ENCODE measurements at regions not wholly inside any gene's neighbourhood (a gene's known extent, or its start where the extent isn't known, plus 50 kb on each side); places are given as distances from the start of the nearest gene placed in this dataset.

DNA sequence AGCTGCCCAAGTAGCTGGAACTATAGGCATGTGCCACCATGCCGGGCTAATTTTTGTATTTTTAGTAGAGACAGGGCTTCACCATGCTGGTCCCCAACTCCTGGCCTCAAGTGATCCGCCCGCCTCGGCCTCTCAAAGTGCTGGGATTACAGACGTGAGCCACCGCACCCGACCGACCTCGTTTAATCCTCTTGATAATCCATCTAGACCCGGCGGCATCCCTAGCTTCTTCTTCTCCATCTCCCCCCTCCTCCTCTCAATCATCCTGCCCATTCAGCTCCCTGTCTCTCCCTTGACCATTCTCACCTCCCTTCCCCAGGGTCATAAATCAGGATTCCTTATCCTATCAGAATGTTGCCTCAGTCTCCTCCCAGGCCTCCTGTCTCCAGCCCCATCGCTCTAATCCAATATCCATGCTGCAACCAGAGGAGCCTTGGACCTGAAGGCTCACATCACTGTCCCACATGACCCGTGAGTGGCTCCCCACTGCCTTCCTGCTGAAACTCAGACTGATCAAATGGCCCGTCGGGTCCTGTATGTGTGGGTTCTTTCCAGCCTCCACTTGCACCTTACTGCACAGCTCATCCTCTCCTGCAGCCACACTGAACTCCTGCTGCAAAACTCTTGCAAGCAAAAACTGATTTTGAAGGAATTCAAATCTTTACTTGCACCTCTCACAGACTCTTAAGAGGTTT, 74.1 kb upstream of the CDH5 start:
- Histone ChIP-seq H3K9ac (ENCODE audit: insufficient read depth, low read length) (no peak overlapping the region), H3K27me3 (ENCODE audit: control insufficient read depth, insufficient read depth, low read length) (peaks cover 11% of the 10 kb centered on the region)
- TF ChIP-seq, protein P1, sequence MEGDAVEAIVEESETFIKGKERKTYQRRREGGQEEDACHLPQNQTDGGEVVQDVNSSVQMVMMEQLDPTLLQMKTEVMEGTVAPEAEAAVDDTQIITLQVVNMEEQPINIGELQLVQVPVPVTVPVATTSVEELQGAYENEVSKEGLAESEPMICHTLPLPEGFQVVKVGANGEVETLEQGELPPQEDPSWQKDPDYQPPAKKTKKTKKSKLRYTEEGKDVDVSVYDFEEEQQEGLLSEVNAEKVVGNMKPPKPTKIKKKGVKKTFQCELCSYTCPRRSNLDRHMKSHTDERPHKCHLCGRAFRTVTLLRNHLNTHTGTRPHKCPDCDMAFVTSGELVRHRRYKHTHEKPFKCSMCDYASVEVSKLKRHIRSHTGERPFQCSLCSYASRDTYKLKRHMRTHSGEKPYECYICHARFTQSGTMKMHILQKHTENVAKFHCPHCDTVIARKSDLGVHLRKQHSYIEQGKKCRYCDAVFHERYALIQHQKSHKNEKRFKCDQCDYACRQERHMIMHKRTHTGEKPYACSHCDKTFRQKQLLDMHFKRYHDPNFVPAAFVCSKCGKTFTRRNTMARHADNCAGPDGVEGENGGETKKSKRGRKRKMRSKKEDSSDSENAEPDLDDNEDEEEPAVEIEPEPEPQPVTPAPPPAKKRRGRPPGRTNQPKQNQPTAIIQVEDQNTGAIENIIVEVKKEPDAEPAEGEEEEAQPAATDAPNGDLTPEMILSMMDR (conservative IDR thresholded peaks at IDR 0.05 in 1 of 2, IDR thresholded peaks at IDR 0.05 in 1 of 2; ENCODE audit: low read depth in 1 of 2, low read length in 2 of 2): no peak
- TF ChIP-seq EZH2 (IDR thresholded peaks at IDR 0.05; ENCODE audit: low read length, missing control alignments): no peak

GRCh38 chr16:66291833-66292232, 74.7 kb upstream of the CDH5 start:
- no peak for DNase-seq (ENCODE audit: low read depth in 2 of 2)
- H3K9me3 ChIP-seq (ENCODE audit: control insufficient read depth, insufficient read depth, low read depth, low read length): no peaks in the 10 kb centered on the region
- no peak overlapping the region for H3K4me2 ChIP-seq (ENCODE audit: extremely low read depth, insufficient read depth, low read length)
- peaks cover 11% of the 10 kb centered on the region for H3K27me3 ChIP-seq (ENCODE audit: control insufficient read depth, insufficient read depth, low read length)
- H3K79me2 ChIP-seq (ENCODE audit: control insufficient read depth, insufficient read depth, low read length): no peaks in the 10 kb centered on the region
- H4K20me1 ChIP-seq (ENCODE audit: control insufficient read depth, extremely low read depth, insufficient read depth, low read length): no peaks in the 10 kb centered on the region
- H3K36me3 ChIP-seq (ENCODE audit: control insufficient read depth, insufficient read depth, low read length): no peaks in the 10 kb centered on the region
- no peak overlapping the region for H3K9ac ChIP-seq (ENCODE audit: insufficient read depth, low read length)
- TF ChIP-seq, protein P1 (conservative IDR thresholded peaks at IDR 0.05 in 1 of 2, IDR thresholded peaks at IDR 0.05 in 1 of 2; ENCODE audit: low read depth in 1 of 2, low read length in 2 of 2): no peak
- no peak for TF ChIP-seq EZH2 (IDR thresholded peaks at IDR 0.05; ENCODE audit: low read length, missing control alignments)
- H2AFZ ChIP-seq (ENCODE audit: low read length): no peak overlapping the region
- no peak overlapping the region for H3K4me3 ChIP-seq (replicated peaks in 1 of 4; ENCODE audit: control extremely low read depth in 1 of 4, insufficient read depth in 1 of 4, low read depth in 3 of 4, low read length in 4 of 4)
- no peak overlapping the region for H3K27ac ChIP-seq (ENCODE audit: insufficient read depth, low read length)
- no peaks in the 10 kb centered on the region for H3K4me1 ChIP-seq (ENCODE audit: control insufficient read depth, extremely low read depth, insufficient read depth, low read length)

More for the DNA sequence above, 74.1 kb upstream of the CDH5 start:
- H3K4me3 ChIP-seq (replicated peaks in 1 of 4; ENCODE audit: control extremely low read depth in 1 of 4, insufficient read depth in 1 of 4, low read depth in 3 of 4, low read length in 4 of 4): no peak overlapping the region
- H3K36me3 ChIP-seq (ENCODE audit: control insufficient read depth, insufficient read depth, low read length): no peaks in the 10 kb centered on the region
- no peaks in the 10 kb centered on the region for H4K20me1 ChIP-seq (ENCODE audit: control insufficient read depth, extremely low read depth, insufficient read depth, low read length)
- no peak overlapping the region for H2AFZ ChIP-seq (ENCODE audit: low read length)
- H3K4me1 ChIP-seq (ENCODE audit: control insufficient read depth, extremely low read depth, insufficient read depth, low read length): no peaks in the 10 kb centered on the region
- H3K27ac ChIP-seq (ENCODE audit: insufficient read depth, low read length): no peak overlapping the region
- no peak overlapping the region for H3K4me2 ChIP-seq (ENCODE audit: extremely low read depth, insufficient read depth, low read length)
- DNase-seq (ENCODE audit: low read depth in 2 of 2): no peak
- H3K9me3 ChIP-seq (ENCODE audit: control insufficient read depth, insufficient read depth, low read depth, low read length): no peaks in the 10 kb centered on the region
- no peaks in the 10 kb centered on the region for H3K79me2 ChIP-seq (ENCODE audit: control insufficient read depth, insufficient read depth, low read length)

DNA sequence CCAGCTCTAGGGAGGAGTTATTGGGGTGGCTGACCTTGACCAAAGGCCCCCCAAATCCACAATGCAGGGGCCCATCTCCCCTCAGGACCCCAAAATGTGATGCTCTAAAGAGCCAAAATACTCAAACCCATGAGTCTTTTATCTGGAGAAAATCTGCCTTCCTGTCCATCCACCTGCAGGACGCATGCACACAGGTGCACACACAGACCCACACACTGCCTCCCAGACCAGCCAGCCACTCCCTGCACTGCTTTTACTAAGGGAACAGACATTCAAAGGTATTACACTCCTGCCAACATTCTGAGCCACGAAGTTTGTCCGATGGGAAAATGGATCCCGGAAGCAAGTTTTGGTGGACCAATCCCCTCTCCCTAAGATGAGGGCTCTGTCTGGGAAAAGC, 76.1 kb upstream of the CDH5 start:
- no peak overlapping the region for H3K4me2 ChIP-seq (ENCODE audit: extremely low read depth, insufficient read depth, low read length)
- no peak overlapping the region for H2AFZ ChIP-seq (ENCODE audit: low read length)
- H3K27ac ChIP-seq (ENCODE audit: insufficient read depth, low read length): no peak overlapping the region
- no peaks in the 10 kb centered on the region for H3K36me3 ChIP-seq (ENCODE audit: control insufficient read depth, insufficient read depth, low read length)
- TF ChIP-seq, protein P1 (conservative IDR thresholded peaks at IDR 0.05 in 1 of 2, IDR thresholded peaks at IDR 0.05 in 1 of 2; ENCODE audit: low read depth in 1 of 2, low read length in 2 of 2): no peak
- no peak for TF ChIP-seq EZH2 (IDR thresholded peaks at IDR 0.05; ENCODE audit: low read length, missing control alignments)
- H3K27me3 ChIP-seq (ENCODE audit: control insufficient read depth, insufficient read depth, low read length): peaks cover 6% of the 10 kb centered on the region
- no peaks in the 10 kb centered on the region for H4K20me1 ChIP-seq (ENCODE audit: control insufficient read depth, extremely low read depth, insufficient read depth, low read length)
- no peak overlapping the region for H3K9ac ChIP-seq (ENCODE audit: insufficient read depth, low read length)
- no peaks in the 10 kb centered on the region for H3K4me1 ChIP-seq (ENCODE audit: control insufficient read depth, extremely low read depth, insufficient read depth, low read length)
- DNase-seq (ENCODE audit: low read depth in 2 of 2): no peak
- no peaks in the 10 kb centered on the region for H3K9me3 ChIP-seq (ENCODE audit: control insufficient read depth, insufficient read depth, low read depth, low read length)
- H3K79me2 ChIP-seq (ENCODE audit: control insufficient read depth, insufficient read depth, low read length): no peaks in the 10 kb centered on the region
- H3K4me3 ChIP-seq (replicated peaks in 1 of 4; ENCODE audit: control extremely low read depth in 1 of 4, insufficient read depth in 1 of 4, low read depth in 3 of 4, low read length in 4 of 4): no peak overlapping the region
